ENCODE measurements at regions not wholly inside any gene's neighbourhood (a gene's known extent, or its start where the extent isn't known, plus 50 kb on each side); places are given as distances from the start of the nearest gene placed in this dataset.

GRCh38 chr14:37864128-37864527, 268.7 kb downstream of the TTC6 start (continued):
- TF ChIP-seq ZNF644 (CRISPR knock-in tag; IDR thresholded peaks at IDR 0.05; ENCODE audit: low read depth) (peak; percentile 64; the same call in 1 of the 2 replicates), ZNF878 (CRISPR knock-in tag; IDR thresholded peaks at IDR 0.05) (no peak), BCLAF1 (IDR thresholded peaks at IDR 0.05) (no peak), MAF1 (CRISPR knock-in tag; IDR thresholded peaks at IDR 0.05; ENCODE audit: borderline replicate concordance) (no peak), HDAC6 (IDR thresholded peaks at IDR 0.05; ENCODE audit: low read depth, low read length) (no peak), ZNF891 (CRISPR knock-in tag; IDR thresholded peaks at IDR 0.05) (no peak), ZNF788 (CRISPR knock-in tag; IDR thresholded peaks at IDR 0.05; ENCODE audit: borderline replicate concordance) (no peak), KDM4B (CRISPR knock-in tag; IDR thresholded peaks at IDR 0.05) (no peak), ISL2 (CRISPR knock-in tag; IDR thresholded peaks at IDR 0.05) (no peak), ZNF510 (CRISPR knock-in tag; IDR thresholded peaks at IDR 0.05; ENCODE audit: low read depth) (no peak; the same call in 1 of the 2 replicates), MTF2 (CRISPR knock-in tag; IDR thresholded peaks at IDR 0.05; ENCODE audit: borderline replicate concordance) (peak; percentile 69; the same call in 1 of the 2 replicates), ZBTB21 (CRISPR knock-in tag; IDR thresholded peaks at IDR 0.05) (peak; percentile 5; the same call in 1 of the 2 replicates), BRD4 (CRISPR knock-in tag; IDR thresholded peaks at IDR 0.05) (0 out of 2 replicates have a peak, but pooled peaks have one; percentile 36), ZNF329 (CRISPR knock-in tag; IDR thresholded peaks at IDR 0.05; ENCODE audit: low read depth) (no peak), SP1 (IDR thresholded peaks at IDR 0.05) (no peak), SP1 (CRISPR knock-in tag; IDR thresholded peaks at IDR 0.05) (no peak)
- TF ChIP-seq, protein P1, sequence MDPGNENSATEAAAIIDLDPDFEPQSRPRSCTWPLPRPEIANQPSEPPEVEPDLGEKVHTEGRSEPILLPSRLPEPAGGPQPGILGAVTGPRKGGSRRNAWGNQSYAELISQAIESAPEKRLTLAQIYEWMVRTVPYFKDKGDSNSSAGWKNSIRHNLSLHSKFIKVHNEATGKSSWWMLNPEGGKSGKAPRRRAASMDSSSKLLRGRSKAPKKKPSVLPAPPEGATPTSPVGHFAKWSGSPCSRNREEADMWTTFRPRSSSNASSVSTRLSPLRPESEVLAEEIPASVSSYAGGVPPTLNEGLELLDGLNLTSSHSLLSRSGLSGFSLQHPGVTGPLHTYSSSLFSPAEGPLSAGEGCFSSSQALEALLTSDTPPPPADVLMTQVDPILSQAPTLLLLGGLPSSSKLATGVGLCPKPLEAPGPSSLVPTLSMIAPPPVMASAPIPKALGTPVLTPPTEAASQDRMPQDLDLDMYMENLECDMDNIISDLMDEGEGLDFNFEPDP (CRISPR knock-in tag; conservative IDR thresholded peaks at IDR 0.05), result 0 out of 2 replicates have a peak, but pooled peaks have one; percentile 40
- TF ChIP-seq, protein P2, sequence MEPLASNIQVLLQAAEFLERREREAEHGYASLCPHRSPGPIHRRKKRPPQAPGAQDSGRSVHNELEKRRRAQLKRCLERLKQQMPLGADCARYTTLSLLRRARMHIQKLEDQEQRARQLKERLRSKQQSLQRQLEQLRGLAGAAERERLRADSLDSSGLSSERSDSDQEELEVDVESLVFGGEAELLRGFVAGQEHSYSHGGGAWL (CRISPR knock-in tag; IDR thresholded peaks at IDR 0.05), result no peak
- TF ChIP-seq, protein P3, sequence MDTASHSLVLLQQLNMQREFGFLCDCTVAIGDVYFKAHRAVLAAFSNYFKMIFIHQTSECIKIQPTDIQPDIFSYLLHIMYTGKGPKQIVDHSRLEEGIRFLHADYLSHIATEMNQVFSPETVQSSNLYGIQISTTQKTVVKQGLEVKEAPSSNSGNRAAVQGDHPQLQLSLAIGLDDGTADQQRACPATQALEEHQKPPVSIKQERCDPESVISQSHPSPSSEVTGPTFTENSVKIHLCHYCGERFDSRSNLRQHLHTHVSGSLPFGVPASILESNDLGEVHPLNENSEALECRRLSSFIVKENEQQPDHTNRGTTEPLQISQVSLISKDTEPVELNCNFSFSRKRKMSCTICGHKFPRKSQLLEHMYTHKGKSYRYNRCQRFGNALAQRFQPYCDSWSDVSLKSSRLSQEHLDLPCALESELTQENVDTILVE (CRISPR knock-in tag; IDR thresholded peaks at IDR 0.05), result no peak
- TF ChIP-seq, protein P4, sequence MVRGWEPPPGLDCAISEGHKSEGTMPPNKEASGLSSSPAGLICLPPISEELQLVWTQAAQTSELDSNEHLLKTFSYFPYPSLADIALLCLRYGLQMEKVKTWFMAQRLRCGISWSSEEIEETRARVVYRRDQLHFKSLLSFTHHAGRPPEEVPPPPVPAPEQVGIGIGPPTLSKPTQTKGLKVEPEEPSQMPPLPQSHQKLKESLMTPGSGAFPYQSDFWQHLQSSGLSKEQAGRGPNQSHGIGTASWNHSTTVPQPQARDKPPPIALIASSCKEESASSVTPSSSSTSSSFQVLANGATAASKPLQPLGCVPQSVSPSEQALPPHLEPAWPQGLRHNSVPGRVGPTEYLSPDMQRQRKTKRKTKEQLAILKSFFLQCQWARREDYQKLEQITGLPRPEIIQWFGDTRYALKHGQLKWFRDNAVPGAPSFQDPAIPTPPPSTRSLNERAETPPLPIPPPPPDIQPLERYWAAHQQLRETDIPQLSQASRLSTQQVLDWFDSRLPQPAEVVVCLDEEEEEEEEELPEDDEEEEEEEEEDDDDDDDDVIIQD (CRISPR knock-in tag; IDR thresholded peaks at IDR 0.05; ENCODE audit: low read depth), result no peak
- TF ChIP-seq, protein P5, sequence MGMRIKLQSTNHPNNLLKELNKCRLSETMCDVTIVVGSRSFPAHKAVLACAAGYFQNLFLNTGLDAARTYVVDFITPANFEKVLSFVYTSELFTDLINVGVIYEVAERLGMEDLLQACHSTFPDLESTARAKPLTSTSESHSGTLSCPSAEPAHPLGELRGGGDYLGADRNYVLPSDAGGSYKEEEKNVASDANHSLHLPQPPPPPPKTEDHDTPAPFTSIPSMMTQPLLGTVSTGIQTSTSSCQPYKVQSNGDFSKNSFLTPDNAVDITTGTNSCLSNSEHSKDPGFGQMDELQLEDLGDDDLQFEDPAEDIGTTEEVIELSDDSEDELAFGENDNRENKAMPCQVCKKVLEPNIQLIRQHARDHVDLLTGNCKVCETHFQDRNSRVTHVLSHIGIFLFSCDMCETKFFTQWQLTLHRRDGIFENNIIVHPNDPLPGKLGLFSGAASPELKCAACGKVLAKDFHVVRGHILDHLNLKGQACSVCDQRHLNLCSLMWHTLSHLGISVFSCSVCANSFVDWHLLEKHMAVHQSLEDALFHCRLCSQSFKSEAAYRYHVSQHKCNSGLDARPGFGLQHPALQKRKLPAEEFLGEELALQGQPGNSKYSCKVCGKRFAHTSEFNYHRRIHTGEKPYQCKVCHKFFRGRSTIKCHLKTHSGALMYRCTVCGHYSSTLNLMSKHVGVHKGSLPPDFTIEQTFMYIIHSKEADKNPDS (CRISPR knock-in tag; IDR thresholded peaks at IDR 0.05), result 0 out of 2 replicates have a peak, but pooled peaks have one; percentile 45
- TF ChIP-seq, protein P6, sequence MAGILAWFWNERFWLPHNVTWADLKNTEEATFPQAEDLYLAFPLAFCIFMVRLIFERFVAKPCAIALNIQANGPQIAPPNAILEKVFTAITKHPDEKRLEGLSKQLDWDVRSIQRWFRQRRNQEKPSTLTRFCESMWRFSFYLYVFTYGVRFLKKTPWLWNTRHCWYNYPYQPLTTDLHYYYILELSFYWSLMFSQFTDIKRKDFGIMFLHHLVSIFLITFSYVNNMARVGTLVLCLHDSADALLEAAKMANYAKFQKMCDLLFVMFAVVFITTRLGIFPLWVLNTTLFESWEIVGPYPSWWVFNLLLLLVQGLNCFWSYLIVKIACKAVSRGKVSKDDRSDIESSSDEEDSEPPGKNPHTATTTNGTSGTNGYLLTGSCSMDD (CRISPR knock-in tag; IDR thresholded peaks at IDR 0.05), result no peak
